ENCODE measurements at regions not wholly inside any gene's neighbourhood (a gene's known extent, or its start where the extent isn't known, plus 50 kb on each side); places are given as distances from the start of the nearest gene placed in this dataset.
A peak's percentile ranks its signal among the peaks of the same experiment; 100 is the strongest.

DNA sequence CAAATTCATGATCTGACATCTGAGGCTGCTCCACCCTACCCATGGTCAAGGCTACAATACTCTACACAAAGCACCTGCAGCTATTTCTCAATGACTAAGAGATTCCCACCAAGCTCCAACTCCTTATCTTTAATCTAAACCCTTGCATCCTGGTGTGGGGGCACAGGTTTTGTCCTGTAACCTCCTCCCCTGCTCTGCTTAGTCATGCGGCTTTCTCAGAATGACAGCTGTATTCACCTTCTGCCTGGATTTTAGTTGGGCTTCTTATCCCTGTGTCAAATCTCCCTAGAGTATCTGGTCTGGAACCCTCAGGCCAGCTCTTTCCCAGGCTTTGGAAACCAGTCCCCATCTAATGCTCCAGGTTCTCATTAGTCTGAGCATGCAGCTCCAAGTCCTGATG, 159.0 kb downstream of the BARHL2 start:
- peak; percentile 92 for DNase-seq

- DNase-seq = peak; percentile 88
Measured at GRCh38 chr1:90557706-90558105, 159.4 kb downstream of the BARHL2 start.

DNA sequence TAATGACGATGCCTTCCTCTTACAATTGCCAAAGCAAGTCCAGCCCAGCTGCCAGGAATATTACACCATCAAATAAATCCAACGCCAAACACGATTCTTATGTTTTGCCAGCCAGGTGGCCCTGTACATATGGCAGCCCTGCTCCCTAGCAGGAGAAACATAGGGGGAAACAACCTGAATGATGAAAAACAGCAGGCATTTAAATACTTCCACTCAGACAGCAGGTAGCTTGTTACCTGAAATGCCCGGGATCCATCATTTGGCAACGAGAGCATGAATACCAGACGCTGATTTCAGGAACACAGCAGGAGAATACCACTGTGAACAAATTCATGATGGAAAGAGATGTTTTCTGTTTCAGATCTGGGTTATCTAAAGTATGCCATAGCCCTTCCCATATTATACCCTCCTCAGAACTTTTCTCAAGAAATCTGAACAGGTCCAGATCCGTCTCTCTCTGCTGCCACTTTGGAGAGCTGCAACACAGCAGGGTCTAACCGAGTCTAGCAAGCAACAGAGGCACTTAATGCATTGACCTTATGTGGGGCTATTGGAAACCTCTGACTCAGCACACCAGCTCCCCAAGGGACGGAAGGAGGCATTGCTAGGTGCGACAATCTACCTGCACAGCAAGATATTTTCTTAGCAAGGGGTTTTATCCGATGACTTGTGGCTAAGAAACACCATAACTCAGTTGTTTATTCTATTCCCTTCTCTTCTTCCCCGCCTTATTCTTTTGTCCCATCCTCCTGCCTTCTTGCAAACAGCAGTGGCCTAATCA, 166.3 kb downstream of the BARHL2 start:
- peak; percentile 61 for DNase-seq

DNA sequence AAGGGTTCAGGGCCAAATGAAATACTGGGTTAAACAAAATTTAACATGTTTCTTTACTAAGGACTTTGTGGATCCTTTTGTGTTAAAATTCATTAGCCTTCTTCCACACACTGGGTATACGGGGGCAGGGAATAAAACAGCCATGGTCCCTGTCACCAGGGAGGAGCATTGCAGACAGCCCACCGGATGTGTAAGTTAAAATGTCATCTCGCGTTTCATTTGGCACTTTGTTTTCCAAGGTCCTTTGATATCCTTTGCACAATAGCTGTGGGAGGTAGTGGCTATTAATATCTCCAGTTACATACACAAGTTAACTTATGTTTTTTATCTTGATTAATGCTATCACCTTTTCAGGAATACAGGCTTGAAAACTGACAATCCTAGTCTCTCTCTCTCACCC, 172.7 kb downstream of the BARHL2 start:
- no peak for DNase-seq

DNA sequence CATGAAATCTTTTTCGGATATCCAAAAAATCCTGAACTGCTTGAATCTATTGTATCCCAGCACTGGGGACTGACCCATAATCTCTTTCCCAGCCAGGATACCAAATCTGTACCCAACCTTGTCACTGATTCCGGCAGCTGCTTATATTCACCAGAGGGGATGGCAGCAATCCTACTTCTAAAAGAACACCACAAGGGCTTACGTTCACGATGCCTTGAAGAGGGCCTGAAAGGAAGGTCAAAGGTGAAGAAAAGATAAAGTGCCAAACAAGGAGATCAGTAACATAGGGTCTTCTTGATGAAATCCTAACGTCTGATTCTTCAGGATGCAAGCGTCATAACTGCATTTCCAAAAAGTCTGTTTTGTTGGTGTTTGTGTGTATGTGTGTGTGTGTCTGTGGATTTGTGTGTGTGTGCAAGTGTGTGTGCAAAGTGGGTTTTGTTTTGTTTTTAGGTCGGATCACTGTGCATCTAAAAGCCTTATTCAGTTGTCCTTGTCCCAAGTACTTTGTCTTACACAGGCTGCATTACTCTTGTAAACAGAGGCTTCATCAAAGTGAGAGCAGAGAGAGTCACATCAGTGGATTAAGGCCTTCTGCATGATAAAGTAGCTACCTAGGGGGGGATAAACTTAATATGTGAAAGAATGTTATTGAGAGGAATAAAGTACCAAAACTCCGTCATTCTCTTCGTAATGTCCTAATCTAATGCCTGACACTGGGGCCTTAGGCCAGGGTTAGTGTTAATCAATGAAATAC, 179.3 kb downstream of the BARHL2 start:
- peak; percentile 21 for DNase-seq

- DNase-seq = peak; percentile 84
Measured at GRCh38 chr1:90534663-90535295, 182.3 kb downstream of the BARHL2 start.

GRCh38 chr1:90534116-90534515, 183.0 kb downstream of the BARHL2 start:
- DNase-seq = peak; percentile 11

GRCh38 chr1:90526954-90527353, 190.1 kb downstream of the BARHL2 start:
- DNase-seq = no peak

GRCh38 chr1:90522432-90522831, 194.7 kb downstream of the BARHL2 start:
- no peak for DNase-seq

DNA sequence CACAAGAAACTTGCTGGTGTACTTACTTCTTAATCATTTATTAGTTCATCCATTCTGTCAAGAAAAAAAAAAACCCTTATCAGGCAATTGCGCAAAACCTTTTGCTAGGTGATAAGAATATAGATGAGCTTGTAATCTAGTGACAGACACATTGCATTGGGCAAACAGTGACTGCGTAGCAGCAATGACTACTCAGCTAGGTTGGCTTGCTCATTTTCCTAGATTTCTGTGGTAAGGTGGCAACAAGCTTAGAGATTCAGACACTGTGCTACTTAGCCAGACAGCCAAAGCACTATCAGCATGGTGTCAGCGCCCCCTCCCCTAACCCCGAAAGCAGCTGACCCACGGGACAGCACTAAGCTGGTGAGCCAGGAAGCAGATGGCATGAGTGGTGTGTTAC, 203.1 kb downstream of the BARHL2 start:
- DNase-seq = peak; percentile 37

DNA sequence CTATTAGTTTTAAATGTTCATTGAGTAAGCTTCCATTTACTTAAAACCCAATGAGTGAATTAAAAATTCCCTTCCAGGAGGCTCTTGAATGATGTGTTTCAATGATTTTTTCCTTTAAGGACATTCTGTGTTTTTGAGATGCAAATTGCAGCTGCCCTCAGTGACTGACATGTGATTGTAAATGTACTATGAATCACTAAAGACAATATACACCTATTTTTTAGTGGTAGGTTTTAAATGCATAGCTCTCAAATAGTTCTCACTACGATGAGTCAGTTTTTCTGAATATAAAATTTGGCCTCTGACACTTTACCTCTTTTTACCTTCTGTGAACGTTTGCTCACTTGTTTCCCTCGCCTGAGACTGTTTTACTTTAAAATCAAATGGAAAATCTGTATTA, 204.7 kb downstream of the BARHL2 start:
- no peak for DNase-seq

- peak; percentile 45 for DNase-seq
Measured at GRCh38 chr1:90510143-90510542, 207.0 kb downstream of the BARHL2 start.

DNA sequence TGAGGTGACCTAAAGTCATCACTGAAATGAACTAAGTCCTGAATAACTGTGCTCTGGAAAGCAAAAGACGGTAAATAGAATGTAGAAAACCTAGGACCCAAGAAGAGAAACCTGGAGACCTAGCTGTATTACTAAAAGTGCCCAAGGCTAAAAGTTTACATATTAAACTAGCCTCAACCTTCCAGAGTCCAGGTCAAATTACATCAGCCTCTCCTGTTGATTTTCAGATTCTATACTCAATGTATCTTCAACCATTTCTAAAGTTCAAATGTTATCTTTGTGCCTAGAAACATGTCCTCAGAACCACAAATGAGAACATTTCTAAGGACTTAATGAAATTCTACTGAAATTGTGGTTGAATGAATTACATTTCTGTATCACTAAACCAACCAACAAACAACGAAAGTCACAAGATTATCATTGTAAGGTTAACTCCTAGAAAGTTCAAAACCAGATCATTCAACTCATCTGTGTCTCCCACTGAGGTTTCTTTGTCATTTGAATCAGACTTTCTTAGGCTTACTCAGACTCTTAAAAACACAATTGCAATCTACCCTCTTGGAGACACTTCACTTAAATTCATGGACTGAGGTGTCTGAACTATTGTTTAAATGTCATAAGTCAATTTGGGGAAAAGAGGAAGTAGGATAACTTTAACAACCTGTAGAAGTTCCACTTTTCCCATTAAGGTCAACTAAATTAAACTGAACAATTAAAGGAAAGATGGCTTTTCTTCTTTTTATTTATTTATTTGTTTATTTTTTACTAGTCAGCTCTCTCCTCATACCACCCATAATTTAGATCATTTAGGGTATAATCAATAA, 207.7 kb downstream of the BARHL2 start:
- no peak for DNase-seq

- DNase-seq = no peak
Measured at GRCh38 chr1:90508376-90509167, 208.5 kb downstream of the BARHL2 start.

DNA sequence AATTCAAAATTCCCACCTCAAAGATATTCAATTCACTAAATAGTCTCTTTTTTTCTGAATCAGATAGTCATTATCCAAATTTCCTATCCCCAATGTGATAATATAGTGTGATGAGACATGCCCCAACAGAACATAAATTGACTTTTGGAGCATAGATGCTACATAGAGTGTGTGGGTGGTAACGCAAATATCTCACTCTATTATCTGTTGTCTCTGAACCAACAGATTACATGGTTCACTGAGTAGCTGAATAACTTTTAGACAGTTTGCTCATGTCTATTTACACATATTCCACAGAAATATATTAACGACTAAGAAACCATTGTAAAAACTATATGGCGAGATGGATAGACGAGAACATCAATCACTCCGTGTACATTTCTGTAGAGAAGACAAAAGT, 209.9 kb downstream of the BARHL2 start:
- DNase-seq = no peak

GRCh38 chr1:90505806-90506205, 211.3 kb downstream of the BARHL2 start:
- DNase-seq = no peak

DNA sequence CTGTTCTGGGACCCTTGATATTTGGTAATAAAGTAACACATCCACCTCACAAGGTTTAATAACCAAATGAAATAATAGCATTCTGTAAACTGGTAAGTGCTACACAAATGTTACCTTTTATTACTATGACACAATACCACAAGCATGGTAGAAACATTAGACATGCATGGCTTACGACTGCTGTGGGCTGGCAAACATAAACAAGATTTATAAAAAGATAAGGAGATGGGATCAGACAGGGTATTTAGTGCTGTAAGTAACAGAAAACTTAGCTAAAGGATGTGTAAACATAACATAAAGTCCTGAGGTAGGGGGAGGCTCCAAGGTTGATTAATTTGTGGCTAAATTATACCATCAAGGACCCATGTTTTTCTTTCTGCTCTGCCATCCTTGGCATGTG, 212.6 kb downstream of the BARHL2 start:
- no peak for DNase-seq

GRCh38 chr1:90502696-90503095, 214.4 kb downstream of the BARHL2 start:
- no peak for DNase-seq

DNA sequence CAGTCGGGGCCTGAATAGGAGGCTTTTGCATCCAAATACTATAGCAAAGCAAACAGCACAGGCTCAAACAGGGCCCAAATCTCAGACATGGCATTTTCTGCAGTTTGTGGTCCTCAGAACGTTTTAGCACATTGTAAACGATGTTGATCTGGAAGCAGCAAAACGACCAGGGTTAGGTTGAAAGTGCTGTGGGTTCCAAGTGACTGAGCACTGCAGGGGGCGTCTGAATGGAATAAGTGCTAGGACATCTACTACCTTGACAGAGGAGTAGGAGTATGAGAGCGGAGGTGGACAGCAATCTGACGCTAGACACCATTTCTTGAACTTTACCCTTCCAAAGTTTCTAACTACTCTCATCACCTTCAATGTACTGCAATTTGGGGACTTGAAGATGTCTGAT, 214.9 kb downstream of the BARHL2 start:
- no peak for DNase-seq

- DNase-seq = peak; percentile 96
Measured at GRCh38 chr1:90501281-90501680, 215.8 kb downstream of the BARHL2 start.

GRCh38 chr1:90494748-90495282, 222.3 kb downstream of the BARHL2 start:
- no peak for DNase-seq

GRCh38 chr1:90488451-90488850, 228.7 kb downstream of the BARHL2 start:
- no peak for DNase-seq
